ENCODE measurements at regions not wholly inside any gene's neighbourhood (a gene's known extent, or its start where the extent isn't known, plus 50 kb on each side); places are given as distances from the start of the nearest gene placed in this dataset.

DNA sequence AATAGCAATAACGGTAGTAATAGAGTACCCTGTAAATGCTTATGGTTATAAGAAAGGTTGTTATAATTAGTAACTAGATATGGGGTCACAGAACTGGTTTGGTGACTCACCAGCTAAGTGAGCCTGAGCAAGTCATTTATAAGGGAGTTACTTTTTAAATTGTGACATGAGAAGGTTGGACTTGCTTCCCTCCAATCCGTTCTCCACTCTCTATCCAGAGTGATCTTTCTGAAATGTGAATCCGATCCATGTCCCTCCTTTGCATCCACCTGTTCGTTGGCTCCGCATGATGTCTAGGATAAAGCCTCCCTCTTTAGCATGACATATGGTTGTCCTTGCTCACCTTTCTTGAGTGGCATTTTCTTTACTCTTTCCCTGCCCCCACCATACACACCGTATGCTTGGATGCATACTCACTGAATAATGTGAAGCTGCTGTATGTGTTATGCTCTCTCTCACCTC lies 83.1 kb downstream of the CDC42EP3 start:
- no peak for DNase-seq (ENCODE audit: low read depth in 2 of 2, low spot score in 1 of 2)

DNA sequence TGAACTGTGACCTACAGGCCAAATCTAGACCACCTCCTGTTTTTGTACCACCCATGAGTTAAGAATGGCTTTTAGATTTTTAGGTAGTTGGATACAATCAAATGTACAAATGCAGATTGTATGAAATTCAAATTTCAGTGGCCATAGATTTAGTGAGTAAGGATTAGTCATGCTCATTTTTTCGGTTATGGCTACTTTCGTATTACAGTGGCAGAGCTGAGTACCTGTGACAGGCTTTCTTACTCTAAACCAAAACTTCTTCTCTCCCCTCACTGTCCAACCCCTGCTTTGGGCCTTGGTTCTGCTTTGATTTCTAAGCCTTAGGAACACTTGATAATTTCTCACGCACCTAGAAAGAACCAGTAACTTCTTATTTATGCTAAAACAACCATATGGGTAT lies 82.1 kb downstream of the CDC42EP3 start:
- no peak for DNase-seq (ENCODE audit: low read depth in 2 of 2, low spot score in 1 of 2)

DNA sequence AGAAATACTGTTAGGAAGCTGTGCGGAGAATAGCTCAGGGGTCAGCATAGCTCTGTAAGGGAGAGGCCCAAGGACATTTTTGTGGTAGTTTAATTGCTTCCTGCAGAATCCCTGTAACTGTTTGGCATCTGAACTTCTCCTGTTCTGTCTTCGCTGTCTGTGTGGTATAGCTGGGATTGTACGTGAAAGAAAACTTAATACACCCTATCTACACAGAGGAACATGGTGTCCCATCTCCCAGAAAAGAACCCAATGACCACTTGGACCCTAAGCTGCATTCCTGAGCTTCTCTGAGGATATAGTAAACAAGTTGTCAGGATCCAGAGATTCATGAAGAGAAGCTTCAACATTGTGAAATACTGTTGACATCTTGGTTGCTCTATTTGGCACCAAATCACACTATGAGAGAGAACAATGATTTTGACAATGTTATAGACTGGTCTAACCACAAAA lies 81.3 kb downstream of the CDC42EP3 start:
- DNase-seq (ENCODE audit: low read depth in 2 of 2, low spot score in 1 of 2), result no peak

All from stimulated activated CD8-positive, alpha-beta memory T cell treated with anti-CD3 and anti-CD28 coated beads, Interleukin-4, amount 100 ng/mL, for 1 hour (primary cell).